K562 (cell line): ENCODE measurements at regions not wholly inside any gene's neighbourhood (a gene's known extent, or its start where the extent isn't known, plus 50 kb on each side); places are given as distances from the start of the nearest gene placed in this dataset.

Source experiments
- ATAC-seq: fragments of 200-7000 bp; cut with Tn5 transposase; 3 replicates; pipeline ENCODE4 v1.9.1; 2020; ENCODE audit warnings: moderate library complexity
- BruUV-seq: library from RNA; stranded (reverse); fragments of 400-500 nt; replicated peaks from 2 replicates; lab custom pipeline; 2021; lab: Mats Ljungman, UMichigan
- CTCF ChIA-PET: fragments of 300-600 bp; formaldehyde crosslinking; extraction: SDS; loops from one replicate; lab custom pipeline; 2021; ENCODE audit warnings: low intra/inter-chr PET ratio; lab: Yijun Ruan, JAX
- POLR2A ChIA-PET: fragments of 300-600, 350-650 bp; sonication (Branson Sonifier 250); formaldehyde crosslinking; extraction: SDS; loops from one replicate; lab custom pipeline; 2021; ENCODE audit warnings: antibody characterized with exemption, inconsistent platforms; lab: Yijun Ruan, JAX
- DNase-seq, 4 experiments: peaks; one replicate each; pipeline versions ENCODE4 v3.0.0 to v3.0.0-alpha.2; 2011 to 2018; ENCODE audit warnings: low spot score in 3 of 4, mixed read lengths in 3 of 4; ENCODE audit errors: extremely low read depth in 1 of 4
- FAIRE-seq: peaks from 2 replicates; lab custom pipeline; 2011; peaks lifted over from hg19 to GRCh38; lab: Jason Lieb, UNC
- H2AFZ ChIP-seq: 2 replicates; pipeline ENCODE4 v1.6.0; 2011; ENCODE audit warnings: low read depth, low read length, control low read depth, inconsistent platforms
- H3K27ac ChIP-seq: fragments of 200-600 bp; 3 replicates; pipeline ENCODE4 v1.8.0; 2011; ENCODE audit warnings: low read depth, mild to moderate bottlenecking, control low read depth, inconsistent platforms, low read length, moderate library complexity, mixed read lengths; ENCODE audit errors: extremely low read depth
- H3K27me3 ChIP-seq, 2 experiments: fragments of 300-600 bp in 1 of 2; 2 replicates in 1 of 2; 3 replicates in 1 of 2; pipeline versions ENCODE4 v1.6.0 to v1.8.0; 2011; ENCODE audit warnings: inconsistent platforms in 2 of 2, low read length in 2 of 2, mild to moderate bottlenecking in 1 of 2, mixed read lengths in 1 of 2, moderate library complexity in 1 of 2; ENCODE audit not compliant: control insufficient read depth in 2 of 2, insufficient read depth in 2 of 2
- H3K36me3 ChIP-seq: fragments of 300-600 bp; 3 replicates; pipeline ENCODE4 v1.8.0; 2011; ENCODE audit warnings: mild to moderate bottlenecking, low read length, inconsistent platforms; ENCODE audit not compliant: control insufficient read depth, insufficient read depth
- H3K4me1 ChIP-seq, 2 experiments: fragments of 200-600 bp in 1 of 2; replicated peaks in 1 of 2; 2 replicates in 1 of 2; 3 replicates in 1 of 2; pipeline versions ENCODE4 v1.5.1 to v1.8.0; 2011; ENCODE audit warnings: inconsistent platforms in 2 of 2, low read length in 2 of 2, mild to moderate bottlenecking in 1 of 2, mixed read lengths in 1 of 2, moderate library complexity in 1 of 2; ENCODE audit not compliant: control insufficient read depth in 2 of 2, insufficient read depth in 2 of 2
- H3K4me2 ChIP-seq: 2 replicates; pipeline ENCODE4 v1.6.1; 2011; ENCODE audit warnings: low read length, control low read depth, inconsistent platforms, mixed read lengths; ENCODE audit not compliant: insufficient read depth
- H3K4me3 ChIP-seq: fragments of 200-600 bp; sonication (generic), shearing (Covaris generic); 2 replicates; pipeline ENCODE4 v1.5.1; 2016; ENCODE audit warnings: control low read depth, inconsistent platforms
- H3K79me2 ChIP-seq: fragments of 200-600 bp; 3 replicates; pipeline ENCODE4 v1.8.0; 2011; ENCODE audit warnings: low read length, inconsistent platforms; ENCODE audit not compliant: control insufficient read depth, insufficient read depth
- H3K9ac ChIP-seq, 2 experiments: 2 replicates each; pipeline versions ENCODE4 v1.6.0 to v1.6.1; 2011; ENCODE audit warnings: low read depth in 2 of 2, low read length in 2 of 2, control low read depth in 1 of 2, inconsistent platforms in 1 of 2, mild to moderate bottlenecking in 1 of 2, mixed read lengths in 1 of 2; ENCODE audit not compliant: insufficient read depth in 1 of 2
- H3K9me1 ChIP-seq: one replicate; pipeline ENCODE4 v1.6.0; 2011; ENCODE audit warnings: inconsistent platforms, mild to moderate bottlenecking, low read length, moderate library complexity; ENCODE audit not compliant: control insufficient read depth, insufficient read depth
- H3K9me3 ChIP-seq: replicated peaks from 2 replicates; pipeline ENCODE4 v1.5.1; 2011; ENCODE audit warnings: low read depth, low read length, inconsistent platforms; ENCODE audit not compliant: control insufficient read depth, insufficient read depth
- H4K20me1 ChIP-seq: replicated peaks from 2 replicates; pipeline ENCODE4 v1.6.1; 2011; ENCODE audit warnings: low read length, inconsistent platforms, mixed read lengths; ENCODE audit not compliant: control insufficient read depth, insufficient read depth
- BCL6 ChIP-seq: fragments of 250-450 bp; sonication (Bioruptor Pico); IDR thresholded peaks from 2 replicates; pipeline ENCODE4 v1.4.0; 2020
- BDP1 ChIP-seq: IDR thresholded peaks from 3 replicates; pipeline ENCODE4 v1.6.1; 2011; ENCODE audit not compliant: insufficient read length, insufficient read depth
- E2F5 ChIP-seq: sonication (generic); formaldehyde crosslinking; IDR thresholded peaks from 2 replicates; pipeline ENCODE4 v1.8.0; 2022; ENCODE audit warnings: mild to moderate bottlenecking, missing genetic modification reagents
- FOSL1 ChIP-seq: fragments of 200-800 bp; sonication (Bioruptor generic); conservative IDR thresholded peaks from 2 replicates; pipeline ENCODE4 v1.6.1; 2016; ENCODE audit warnings: missing genetic modification characterization, missing compliant biosample characterization
- POLR2B ChIP-seq: fragments of 450-650 bp; IDR thresholded peaks from 2 replicates; pipeline ENCODE4 v1.6.1; 2018; ENCODE audit warnings: low read depth; ENCODE audit not compliant: partially characterized antibody
- RFX1 ChIP-seq: fragments of 450-650 bp; IDR thresholded peaks from 2 replicates; pipeline ENCODE4 v1.6.1; 2016; ENCODE audit warnings: mild to moderate bottlenecking, moderate library complexity
- SLC30A9 ChIP-seq: fragments of 250-450 bp; sonication (Bioruptor Pico); IDR thresholded peaks from 2 replicates; pipeline ENCODE4 v1.8.0; 2022; ENCODE audit warnings: mild to moderate bottlenecking, moderate library complexity
- ZC3H11A ChIP-seq: IDR thresholded peaks from 2 replicates; pipeline ENCODE4 v1.6.1; 2012; ENCODE audit warnings: low read depth, low read length, improper control_type of control experiment
- ZNF253 ChIP-seq: fragments of 250-450 bp; sonication (Bioruptor Pico); conservative IDR thresholded peaks from 2 replicates; pipeline ENCODE4 v1.6.1; 2021; ENCODE audit warnings: mild to moderate bottlenecking
- ZNF347 ChIP-seq: fragments of 450-650 bp; formaldehyde crosslinking; IDR thresholded peaks from 2 replicates; pipeline ENCODE4 v1.4.0; 2020; ENCODE audit warnings: low read depth, mild to moderate bottlenecking, moderate library complexity
- ZNF785 ChIP-seq: fragments of 250-450 bp; sonication (Bioruptor Pico); IDR thresholded peaks from 2 replicates; pipeline ENCODE4 v1.4.0; 2020; ENCODE audit warnings: mild to moderate bottlenecking
- WGBS: fragments of 100-300 bp; shearing (Covaris generic); methylation state at CpG from one replicate; pipeline ENCODE4 v1.1.6; 2016; ENCODE audit warnings: low coverage, mixed read lengths; ENCODE audit not compliant: insufficient coverage; ENCODE audit errors: missing lambda C conversion rate; 5-methylcytosine and 5-hydroxymethylcytosine counted together
- in situ Hi-C: fragments of 300-500 bp; cut with MboI; formaldehyde crosslinking; loops from 4 replicates; pipeline ENCODE4 v1.15.0; 2018; ENCODE audit warnings: inconsistent platforms, mixed read lengths
- intact Hi-C: fragments of 100-400 bp; cut with micrococcal nuclease; formaldehyde crosslinking; loops from 2 replicates; pipeline ENCODE4 v1.14.2; 2022
- TF ChIP-seq, protein P1 (sequence below): fragments of 250-450 bp; sonication (Bioruptor Pico); IDR thresholded peaks from 2 replicates; pipeline ENCODE4 v1.4.0; 2020; ENCODE audit warnings: mild to moderate bottlenecking, moderate library complexity, borderline replicate concordance

- no peak overlapping the region for H3K27ac ChIP-seq
- in situ Hi-C loops: no loop called here
- ChIA-PET CTCF (no interaction called here), POLR2A (no interaction called here)
- H3K9me1 ChIP-seq: no peaks in the 10 kb centered on the region
- no peaks in the 10 kb centered on the region for H3K79me2 ChIP-seq
- H3K4me2 ChIP-seq: no peak overlapping the region
- H2AFZ ChIP-seq: no peak overlapping the region
- no peaks in the 10 kb centered on the region for H4K20me1 ChIP-seq
- no peak overlapping the region for H3K9ac ChIP-seq
- ATAC-seq (no peak), DNase-seq (no peak), FAIRE-seq (no peak)
- TF ChIP-seq BCL6 (CRISPR knock-in tag): no peak
- no peak for TF ChIP-seq BDP1
- no peak for TF ChIP-seq RFX1
- no peak for TF ChIP-seq ZNF347 (CRISPR knock-in tag)
- no peak for TF ChIP-seq ZC3H11A
- H3K9me3 ChIP-seq: no peaks in the 10 kb centered on the region
- BruUV-seq: no TSS peak
- H3K36me3 ChIP-seq: no peaks in the 10 kb centered on the region
- no peaks in the 10 kb centered on the region for H3K27me3 ChIP-seq
- no peak overlapping the region for H3K4me3 ChIP-seq
- H3K4me1 ChIP-seq: no peaks in the 10 kb centered on the region
- intact Hi-C loops: no loop called here
- 35% methylated on average over 1 of the region's 1 CpG for WGBS
Measured at GRCh38 chr7:13007331-13007730, 319.9 kb downstream of the ARL4A start.

DNA sequence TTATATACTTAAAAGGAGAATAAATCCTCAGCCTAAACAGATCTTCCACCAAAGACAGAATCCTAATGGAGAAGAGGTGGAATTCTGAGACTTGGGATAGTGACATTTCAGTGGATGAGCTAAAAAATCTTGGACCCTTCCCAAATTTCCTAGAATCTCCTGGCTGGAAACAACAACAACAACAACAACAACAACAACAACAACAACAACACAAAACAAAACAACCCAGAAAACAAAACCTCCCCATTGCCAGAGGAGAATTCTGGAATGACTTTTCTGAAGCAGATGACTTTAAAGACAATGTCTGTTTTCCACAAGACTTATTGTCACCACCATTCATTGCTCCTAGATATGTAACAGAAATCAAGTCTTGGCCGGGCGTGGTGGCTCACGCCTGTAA lies 322.1 kb downstream of the ARL4A start:
- Histone ChIP-seq H3K27me3 (no peaks in the 10 kb centered on the region), H4K20me1 (no peaks in the 10 kb centered on the region), H3K4me3 (no peak overlapping the region), H2AFZ (no peak overlapping the region), H3K4me2 (no peak overlapping the region), H3K9me3 (no peaks in the 10 kb centered on the region), H3K79me2 (no peaks in the 10 kb centered on the region), H3K9ac (no peak overlapping the region), H3K9me1 (no peaks in the 10 kb centered on the region), H3K4me1 (no peaks in the 10 kb centered on the region), H3K27ac (no peak overlapping the region), H3K36me3 (no peaks in the 10 kb centered on the region)
- ATAC-seq: no peak
- in situ Hi-C loops: no loop called here
- no peak for FAIRE-seq
- WGBS: 77% methylated on average over 3 of the region's 3 CpGs
- no peak for DNase-seq
- BruUV-seq: no TSS peak
- POLR2A ChIA-PET: no interaction called here
- intact Hi-C loops: no loop called here
- CTCF ChIA-PET: no interaction called here
- TF ChIP-seq ZNF785 (CRISPR knock-in tag) (no peak), POLR2B (no peak), E2F5 (CRISPR knock-in tag) (no peak), ZNF253 (no peak), FOSL1 (tag) (no peak), SLC30A9 (CRISPR knock-in tag) (no peak)
- TF ChIP-seq, protein P1, sequence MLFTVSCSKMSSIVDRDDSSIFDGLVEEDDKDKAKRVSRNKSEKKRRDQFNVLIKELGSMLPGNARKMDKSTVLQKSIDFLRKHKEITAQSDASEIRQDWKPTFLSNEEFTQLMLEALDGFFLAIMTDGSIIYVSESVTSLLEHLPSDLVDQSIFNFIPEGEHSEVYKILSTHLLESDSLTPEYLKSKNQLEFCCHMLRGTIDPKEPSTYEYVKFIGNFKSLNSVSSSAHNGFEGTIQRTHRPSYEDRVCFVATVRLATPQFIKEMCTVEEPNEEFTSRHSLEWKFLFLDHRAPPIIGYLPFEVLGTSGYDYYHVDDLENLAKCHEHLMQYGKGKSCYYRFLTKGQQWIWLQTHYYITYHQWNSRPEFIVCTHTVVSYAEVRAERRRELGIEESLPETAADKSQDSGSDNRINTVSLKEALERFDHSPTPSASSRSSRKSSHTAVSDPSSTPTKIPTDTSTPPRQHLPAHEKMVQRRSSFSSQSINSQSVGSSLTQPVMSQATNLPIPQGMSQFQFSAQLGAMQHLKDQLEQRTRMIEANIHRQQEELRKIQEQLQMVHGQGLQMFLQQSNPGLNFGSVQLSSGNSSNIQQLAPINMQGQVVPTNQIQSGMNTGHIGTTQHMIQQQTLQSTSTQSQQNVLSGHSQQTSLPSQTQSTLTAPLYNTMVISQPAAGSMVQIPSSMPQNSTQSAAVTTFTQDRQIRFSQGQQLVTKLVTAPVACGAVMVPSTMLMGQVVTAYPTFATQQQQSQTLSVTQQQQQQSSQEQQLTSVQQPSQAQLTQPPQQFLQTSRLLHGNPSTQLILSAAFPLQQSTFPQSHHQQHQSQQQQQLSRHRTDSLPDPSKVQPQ (CRISPR knock-in tag): no peak
